HG02970 (cell line): ENCODE measurements at regions not wholly inside any gene's neighbourhood (a gene's known extent, or its start where the extent isn't known, plus 50 kb on each side); places are given as distances from the start of the nearest gene placed in this dataset.

Experiments
- ATAC-seq: cut with Tn5 transposase; IDR thresholded peaks from one replicate; pipeline ENCODE4 v1.9.1; 2021; ENCODE audit warnings: mild to moderate bottlenecking, moderate library complexity, moderate number of reproducible peaks; ENCODE audit not compliant: unreplicated experiment, low FRiP score

DNA sequence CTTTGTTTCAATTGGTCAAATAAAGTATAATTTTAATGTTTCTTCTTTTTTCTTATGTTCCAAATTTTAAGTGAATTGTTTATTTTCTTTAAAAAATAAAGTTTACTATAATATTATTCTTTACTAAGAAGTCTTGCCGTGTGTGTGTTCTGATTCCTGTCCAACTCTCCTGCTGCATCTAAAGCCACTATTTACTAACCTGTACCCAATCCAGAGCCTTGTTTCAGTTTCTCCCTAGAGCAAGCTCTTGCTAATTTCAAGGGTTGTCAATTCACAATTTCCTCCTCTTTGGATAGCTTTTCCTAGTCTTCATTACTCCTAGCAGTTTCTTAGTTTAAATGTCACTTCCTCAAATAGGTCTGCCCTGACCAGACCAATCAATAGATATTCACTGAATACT lies 314.9 kb upstream of the SEMA3A start:
- ATAC-seq: no peak

DNA sequence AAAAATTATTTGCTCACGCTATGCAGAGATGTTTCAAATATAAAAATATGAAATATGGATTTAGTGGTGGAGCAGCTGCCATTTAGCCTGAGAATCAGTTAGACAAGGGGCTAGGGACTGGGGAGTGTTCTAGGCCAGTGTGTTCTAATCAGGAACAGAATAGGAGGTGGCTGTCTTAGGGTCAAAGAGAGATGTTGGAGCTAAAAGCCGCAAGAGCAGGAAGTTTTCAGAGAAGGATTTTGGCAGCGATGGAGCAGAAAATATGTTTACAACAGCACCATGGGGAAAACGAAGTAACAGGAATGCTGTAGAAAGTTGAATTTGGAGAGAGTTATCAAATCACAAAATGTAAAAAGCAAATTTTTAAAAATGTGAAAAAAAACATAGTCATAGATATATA lies 314.0 kb upstream of the SEMA3A start:
- ATAC-seq: no peak

- ATAC-seq: no peak
These were observed 312.9 kb upstream of the SEMA3A start for GRCh38 chr7:84507529-84507928.

DNA sequence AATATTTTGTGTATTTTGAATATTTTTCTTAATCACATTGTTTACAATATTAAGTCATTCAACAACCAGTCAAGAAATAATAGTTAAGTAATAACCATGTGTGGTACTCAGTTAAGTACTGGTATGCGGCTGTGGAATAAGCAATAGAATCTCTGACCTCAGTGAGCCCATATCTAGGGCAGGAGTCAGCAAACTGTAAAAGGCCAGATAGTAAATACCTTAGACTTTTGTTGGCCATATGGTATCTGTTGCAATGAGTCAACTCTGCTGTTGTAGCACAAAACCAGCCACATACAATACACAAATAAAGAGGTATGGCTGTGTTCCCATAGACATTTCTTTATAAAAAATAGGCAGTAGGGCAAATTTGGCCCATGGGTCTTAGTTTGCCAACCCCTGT lies 311.6 kb upstream of the SEMA3A start:
- ATAC-seq: no peak

- ATAC-seq: no peak
These were observed 307.6 kb upstream of the SEMA3A start for GRCh38 chr7:84502239-84502638.

- no peak for ATAC-seq
These were observed 303.3 kb upstream of the SEMA3A start for GRCh38 chr7:84497873-84498272.

GRCh38 chr7:84495128-84495527 lies 300.5 kb upstream of the SEMA3A start:
- ATAC-seq: no peak

DNA sequence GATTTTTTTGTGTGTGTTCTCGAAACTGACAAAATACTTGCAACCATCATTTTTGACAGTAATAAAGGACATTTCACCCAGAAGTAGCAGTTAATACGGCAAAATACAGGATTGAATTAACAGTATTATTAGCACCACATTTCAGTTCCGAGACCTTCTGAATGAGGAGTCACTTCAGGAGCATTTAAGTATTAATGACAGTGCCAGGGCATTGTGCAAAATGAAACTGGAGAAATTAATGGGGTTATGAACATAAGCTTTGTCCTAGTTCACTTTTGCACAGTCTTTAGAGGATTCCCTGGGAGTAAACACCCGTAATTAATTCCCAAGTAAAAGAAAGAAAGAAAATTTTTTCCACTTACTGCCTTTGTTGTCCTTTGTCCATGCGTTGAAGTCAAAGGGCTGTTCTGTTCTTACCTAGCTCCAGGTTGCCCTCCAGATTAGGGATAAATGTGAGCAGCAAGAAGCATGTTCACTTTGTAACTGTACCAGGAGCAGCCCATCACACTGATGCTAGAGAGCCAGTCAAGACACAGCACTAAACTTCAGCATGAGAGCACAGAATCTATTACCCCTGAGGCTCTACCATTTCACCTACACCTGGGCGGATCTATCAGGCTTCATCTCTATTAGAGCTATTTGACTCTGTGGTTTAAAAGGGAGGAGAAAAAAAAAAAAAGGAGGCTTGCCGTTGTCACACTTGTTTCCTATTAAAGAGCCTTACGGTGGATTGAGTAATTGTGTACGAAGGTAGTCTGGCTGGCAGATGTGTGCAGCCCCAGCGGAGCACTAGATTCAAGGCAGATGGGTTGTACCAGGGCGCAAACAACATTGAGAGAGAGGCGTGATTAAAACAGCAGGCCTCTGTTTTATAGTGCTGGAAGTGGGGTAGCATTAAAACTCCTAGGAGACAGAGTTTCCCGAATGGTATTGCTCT lies 297.8 kb upstream of the SEMA3A start:
- no peak for ATAC-seq

DNA sequence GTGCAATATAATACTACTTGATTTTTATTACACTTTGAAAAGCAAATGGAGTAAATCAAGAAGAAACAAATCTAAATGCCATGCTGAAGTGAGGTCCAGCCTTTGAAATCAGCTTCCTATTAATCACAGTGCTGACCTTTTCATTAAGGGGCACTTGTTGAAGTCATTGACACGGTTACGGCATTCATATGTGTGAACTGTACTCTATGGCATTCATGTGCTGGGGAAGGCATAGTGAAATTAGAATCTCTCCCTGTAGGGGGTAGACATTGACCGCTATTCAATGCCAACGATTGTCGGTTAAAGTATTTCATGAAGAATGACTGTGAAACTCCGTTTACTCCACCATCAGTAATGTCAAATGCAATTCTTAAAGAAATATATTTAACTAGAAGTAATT lies 296.1 kb upstream of the SEMA3A start:
- ATAC-seq: no peak

- no peak for ATAC-seq
These were observed 290.0 kb upstream of the SEMA3A start for GRCh38 chr7:84484502-84485079.

- ATAC-seq: no peak
These were observed 287.9 kb upstream of the SEMA3A start for GRCh38 chr7:84482476-84482875.

DNA sequence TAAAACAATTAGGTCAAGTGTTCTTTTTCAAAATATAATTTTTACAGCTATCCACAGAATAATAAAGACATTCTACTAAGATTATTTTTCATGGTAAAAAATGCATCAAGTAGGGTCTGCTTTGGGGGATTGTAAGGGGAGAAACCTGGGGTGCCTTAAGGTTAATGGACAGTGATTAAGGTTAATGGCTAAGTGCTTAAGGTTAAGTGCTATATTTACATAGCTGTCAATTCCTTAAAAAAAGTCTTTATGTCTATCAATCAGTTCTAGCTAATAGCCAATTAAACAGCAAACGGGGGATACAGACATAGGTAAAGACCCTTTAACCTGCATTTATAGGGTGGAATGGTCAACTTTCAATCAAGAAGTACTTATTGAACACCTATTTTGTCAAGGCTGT lies 284.5 kb upstream of the SEMA3A start:
- ATAC-seq: no peak

DNA sequence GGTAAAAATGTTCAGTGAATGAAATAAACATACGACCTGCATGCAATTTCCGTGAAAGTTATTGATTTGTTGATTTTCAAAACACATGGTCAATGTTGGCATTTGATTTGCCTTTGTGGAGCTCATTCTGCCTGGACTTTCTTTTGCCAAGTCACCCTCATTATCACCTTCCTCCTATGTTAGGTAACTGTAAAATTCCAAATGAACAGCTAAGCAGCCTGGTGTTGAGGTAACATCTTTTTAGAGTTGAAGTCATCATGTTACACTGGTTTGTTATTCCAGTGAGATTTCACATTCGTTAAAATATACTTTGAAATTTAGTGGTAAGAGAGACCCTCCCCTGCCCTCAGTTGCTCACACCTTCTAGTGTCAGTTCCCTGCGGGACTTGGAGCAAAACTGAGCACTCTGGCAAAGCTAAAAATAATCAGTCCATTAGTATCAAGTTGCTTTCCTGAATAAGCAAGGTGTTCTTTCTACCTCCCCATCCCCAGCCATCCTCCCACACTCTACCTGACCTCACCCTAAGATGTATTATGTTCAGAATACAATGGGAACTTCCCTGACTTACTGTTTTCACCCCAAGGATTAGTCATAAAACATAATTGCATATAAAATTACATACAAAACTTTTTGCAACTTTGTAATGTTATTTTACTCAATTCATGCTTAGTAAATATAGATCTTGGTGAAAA lies 283.3 kb upstream of the SEMA3A start:
- ATAC-seq: no peak

DNA sequence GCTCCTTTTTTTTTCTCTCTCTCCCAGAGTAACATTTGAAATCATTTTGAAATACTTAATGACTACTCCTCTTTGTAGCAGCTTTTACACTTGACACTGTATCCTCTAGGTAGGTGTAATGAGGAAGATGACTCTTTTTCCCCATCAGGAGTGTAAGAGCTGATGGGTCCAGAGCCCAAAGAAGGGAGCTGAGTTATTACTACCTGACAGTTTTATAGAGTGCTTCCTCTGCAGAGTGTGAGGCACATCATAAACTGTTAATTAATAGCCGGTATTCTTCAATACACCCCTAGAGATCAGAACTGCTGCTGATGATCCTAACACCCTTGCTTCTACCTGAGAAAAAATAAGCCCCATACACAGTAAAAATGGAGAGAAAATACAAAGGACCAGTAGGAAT lies 279.8 kb upstream of the SEMA3A start:
- ATAC-seq: no peak

DNA sequence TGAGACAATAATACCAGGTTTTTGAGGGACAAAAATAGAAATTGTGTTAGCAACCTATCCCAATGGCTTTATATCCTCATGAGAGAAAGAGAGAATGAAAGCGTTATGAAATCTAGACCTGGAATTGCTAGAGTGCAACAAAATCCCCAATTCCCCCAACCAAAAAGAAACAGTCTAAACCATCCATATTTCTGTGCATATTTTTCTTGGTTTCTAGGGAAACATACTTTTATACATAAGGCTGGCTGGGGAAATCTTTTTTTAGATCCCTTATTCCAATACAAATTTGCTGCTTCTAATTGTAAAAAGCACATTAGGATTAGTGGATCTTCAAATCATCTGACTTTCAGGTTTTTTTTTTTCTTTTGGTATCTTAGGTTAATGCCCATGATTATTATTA lies 277.0 kb upstream of the SEMA3A start:
- ATAC-seq: no peak

GRCh38 chr7:84469034-84469433 lies 274.4 kb upstream of the SEMA3A start:
- ATAC-seq: no peak

GRCh38 chr7:84462259-84462658 lies 267.7 kb upstream of the SEMA3A start:
- ATAC-seq: no peak

DNA sequence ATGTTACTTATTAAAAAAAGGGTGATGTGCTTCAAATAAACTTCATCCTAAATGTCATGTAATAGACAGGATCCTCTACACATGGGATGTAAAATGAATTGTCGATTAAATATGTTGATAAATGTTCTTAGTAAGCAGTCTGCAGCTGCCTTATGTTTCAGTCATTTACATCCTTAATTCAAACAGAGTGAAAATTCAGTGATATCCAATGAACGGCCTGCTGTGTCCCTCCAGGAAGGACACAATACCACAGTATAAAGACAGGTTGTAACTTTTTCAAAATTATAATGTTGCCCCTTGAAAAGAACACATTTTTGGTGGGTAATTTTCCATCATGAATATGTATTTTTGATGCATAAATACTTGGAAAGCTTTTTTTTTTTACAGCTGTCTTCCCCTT lies 266.5 kb upstream of the SEMA3A start:
- ATAC-seq: no peak

DNA sequence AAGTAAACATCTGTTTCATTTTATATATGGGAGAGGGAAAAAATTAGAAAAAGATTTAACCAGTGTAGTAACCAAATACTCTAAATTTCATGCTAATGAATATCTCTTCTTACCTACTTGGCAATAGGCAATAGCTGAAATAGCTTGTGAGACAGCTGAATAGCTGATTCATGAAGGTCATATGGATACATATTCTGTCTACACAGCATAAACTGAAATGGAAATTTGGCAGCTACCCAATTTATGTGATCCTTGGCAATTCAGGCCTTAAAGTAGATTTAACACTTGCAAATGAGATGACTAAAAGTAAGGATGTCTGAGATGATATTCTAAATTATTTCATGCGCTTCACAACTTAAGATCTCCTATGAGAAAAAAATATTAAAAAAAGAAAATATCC lies 261.2 kb upstream of the SEMA3A start:
- ATAC-seq: no peak

- no peak for ATAC-seq
These were observed 259.8 kb upstream of the SEMA3A start for GRCh38 chr7:84454174-84454959.

DNA sequence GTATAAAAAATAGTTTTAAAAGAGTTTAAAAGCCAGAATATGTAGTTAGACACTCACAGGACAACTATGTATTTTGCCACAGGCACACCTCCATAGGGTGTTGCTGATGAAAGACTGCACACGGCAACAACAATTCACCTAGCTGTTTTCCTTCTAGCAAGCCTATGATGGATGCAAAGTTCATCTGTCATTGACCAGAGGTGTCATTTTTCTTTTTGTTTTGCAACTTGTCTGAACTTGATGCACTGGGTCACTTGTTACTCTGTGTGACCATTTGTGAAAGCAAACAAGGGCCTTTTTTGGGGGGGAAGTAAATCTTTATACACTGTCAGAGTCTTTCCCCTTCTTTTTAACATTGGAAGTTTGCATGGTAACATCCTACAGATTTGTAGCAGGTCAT lies 258.0 kb upstream of the SEMA3A start:
- no peak for ATAC-seq
